Activated CD4-positive, CD25-positive, alpha-beta regulatory T cell treated with anti-CD3 and anti-CD28 coated beads, Interleukin-2, amount 50 U/mL, for 24 hours (primary cell): ENCODE measurements at regions not wholly inside any gene's neighbourhood (a gene's known extent, or its start where the extent isn't known, plus 50 kb on each side); places are given as distances from the start of the nearest gene placed in this dataset.

Source experiments
- ATAC-seq, 2 donors: fragments of 150-1000 bp; cut with Tn5 transposase; one replicate each; pipeline ENCODE4 v1.10.0; 2021; ENCODE audit warnings: mild to moderate bottlenecking in 1 of 2, moderate library complexity in 1 of 2

DNA sequence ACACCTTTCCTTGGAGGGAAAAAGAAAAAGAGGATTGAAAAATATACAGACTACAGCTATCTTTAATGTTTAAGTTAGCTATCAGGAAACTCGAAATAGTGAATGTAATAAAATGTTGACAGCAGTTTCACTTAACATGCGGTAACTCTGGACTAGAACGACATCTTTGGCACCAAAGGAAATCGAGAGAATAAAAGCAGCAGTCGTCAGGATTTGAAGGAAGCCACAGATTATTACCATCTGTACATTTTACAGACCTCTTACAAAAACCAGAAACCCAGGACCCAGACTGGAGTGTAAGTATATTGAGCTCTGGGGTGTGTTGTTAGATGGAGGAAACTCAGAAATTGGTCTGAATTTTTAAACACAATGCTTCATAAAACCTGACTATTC lies 51.6 kb upstream of the STOX2 start:
- no peak for ATAC-seq
